HepG2 (cell line): ENCODE measurements at regions not wholly inside any gene's neighbourhood (a gene's known extent, or its start where the extent isn't known, plus 50 kb on each side); places are given as distances from the start of the nearest gene placed in this dataset.

Source experiments
- ATAC-seq: fragments of 200-7000 bp; cut with Tn5 transposase; 3 replicates; pipeline ENCODE4 v1.9.1; 2020; ENCODE audit warnings: mild to moderate bottlenecking, moderate library complexity
- BruUV-seq: library from RNA; stranded (reverse); fragments of 400-500 nt; replicated peaks from 2 replicates; lab custom pipeline; 2021; lab: Mats Ljungman, UMichigan
- CTCF ChIA-PET: fragments of 300-600 bp; formaldehyde crosslinking; extraction: SDS; loops from one replicate; lab custom pipeline; 2021; ENCODE audit warnings: low total read pairs, inconsistent platforms, low intra/inter-chr PET ratio; lab: Yijun Ruan, JAX
- POLR2A ChIA-PET: fragments of 350-600 bp; sonication (Branson Sonifier 250); formaldehyde crosslinking; loops from one replicate; lab custom pipeline; 2020; ENCODE audit warnings: antibody characterized with exemption, inconsistent platforms; lab: Yijun Ruan, JAX
- DNase-seq: peaks from one replicate; pipeline ENCODE4 v3.0.0-alpha.2; 2015; ENCODE audit warnings: low spot score
- FAIRE-seq: peaks from 3 replicates; lab custom pipeline; 2011; peaks lifted over from hg19 to GRCh38; lab: Jason Lieb, UNC
- H2AFZ ChIP-seq: one replicate; pipeline ENCODE4 v1.6.1; 2011; ENCODE audit warnings: low read length, inconsistent platforms
- H3K27ac ChIP-seq: fragments of 300-600 bp; 3 replicates; pipeline ENCODE4 v1.8.0; 2011; ENCODE audit warnings: mixed run types, mild to moderate bottlenecking, mixed read lengths, low read length, inconsistent platforms; ENCODE audit not compliant: insufficient read depth; ENCODE audit errors: extremely low read length
- H3K27me3 ChIP-seq, 2 experiments: fragments of 200-600 bp in 1 of 2; 2 replicates in 1 of 2; 3 replicates in 1 of 2; pipeline versions ENCODE4 v1.6.0 to v1.8.0; 2011; ENCODE audit warnings: low read length in 2 of 2, mild to moderate bottlenecking in 2 of 2, moderate library complexity in 2 of 2, inconsistent platforms in 1 of 2; ENCODE audit not compliant: insufficient read depth in 2 of 2, control insufficient read depth in 1 of 2
- H3K36me3 ChIP-seq, 2 experiments: fragments of 200-600 bp in 1 of 2; replicated peaks in 1 of 2; 2 replicates in 1 of 2; 3 replicates in 1 of 2; pipeline versions ENCODE4 v1.5.1 to v1.8.0; 2011; ENCODE audit warnings: low read length in 2 of 2, inconsistent platforms in 1 of 2; ENCODE audit not compliant: insufficient read depth in 2 of 2, control insufficient read depth in 1 of 2
- H3K4me1 ChIP-seq: 2 replicates; pipeline ENCODE4 v1.5.1; 2012; ENCODE audit warnings: low read length, inconsistent platforms; ENCODE audit not compliant: insufficient read depth
- H3K4me2 ChIP-seq: 2 replicates; pipeline ENCODE4 v1.6.0; 2011; ENCODE audit warnings: low read depth, low read length, inconsistent platforms
- H3K4me3 ChIP-seq, 3 experiments: fragments of 200-600 bp in 1 of 3; sonication (generic), shearing (Covaris generic) in 1 of 3; replicated peaks in 1 of 3; 2 replicates each; pipeline ENCODE4 v1.5.1; 2011 to 2016; ENCODE audit warnings: low read length in 3 of 3, inconsistent platforms in 2 of 3, low read depth in 2 of 3, mild to moderate bottlenecking in 2 of 3, control low read depth in 1 of 3, mixed read lengths in 1 of 3; ENCODE audit not compliant: insufficient read depth in 1 of 3
- H3K79me2 ChIP-seq: one replicate; pipeline ENCODE4 v1.6.1; 2011; ENCODE audit warnings: low read length, inconsistent platforms; ENCODE audit not compliant: insufficient read depth
- H3K9ac ChIP-seq: 2 replicates; pipeline ENCODE4 v1.6.0; 2011; ENCODE audit warnings: mild to moderate bottlenecking, low read depth, low read length, inconsistent platforms; ENCODE audit not compliant: insufficient read depth
- H3K9me3 ChIP-seq: 2 replicates; pipeline ENCODE4 v1.5.1; 2012; ENCODE audit warnings: mild to moderate bottlenecking, low read length
- H4K20me1 ChIP-seq: 2 replicates; pipeline ENCODE4 v1.6.0; 2011; ENCODE audit warnings: inconsistent platforms, mild to moderate bottlenecking, low read length, moderate library complexity; ENCODE audit not compliant: insufficient read depth
- ATRX ChIP-seq: sonication (generic); formaldehyde crosslinking; IDR thresholded peaks from 2 replicates; pipeline ENCODE4 v1.4.0; 2020; ENCODE audit warnings: missing genetic modification reagents, borderline replicate concordance
- FOXC1 ChIP-seq: sonication (generic); formaldehyde crosslinking; IDR thresholded peaks from 2 replicates; pipeline ENCODE4 v1.8.0; 2022; ENCODE audit warnings: mild to moderate bottlenecking, missing genetic modification reagents, borderline replicate concordance
- FOXP4 ChIP-seq: sonication (generic); formaldehyde crosslinking; IDR thresholded peaks from 2 replicates; pipeline ENCODE4 v1.4.0; 2020; ENCODE audit warnings: missing genetic modification reagents
- HDAC2 ChIP-seq: sonication (generic); formaldehyde crosslinking; IDR thresholded peaks from 2 replicates; pipeline ENCODE4 v1.4.0; 2020; ENCODE audit warnings: missing genetic modification reagents
- HIC2 ChIP-seq: sonication (generic); formaldehyde crosslinking; IDR thresholded peaks from 2 replicates; pipeline ENCODE4 v1.9.0; 2022; ENCODE audit warnings: low read depth, missing genetic modification reagents
- HOXA3 ChIP-seq: sonication (generic); formaldehyde crosslinking; IDR thresholded peaks from 2 replicates; pipeline ENCODE4 v1.5.0; 2020; ENCODE audit warnings: missing genetic modification reagents
- IKZF5 ChIP-seq: IDR thresholded peaks from 2 replicates; pipeline ENCODE4 v1.6.1; 2018; ENCODE audit warnings: missing genetic modification reagents, mild to moderate bottlenecking, missing compliant biosample characterization
- KDM1A ChIP-seq: IDR thresholded peaks from 2 replicates; pipeline ENCODE4 v1.6.1; 2016; ENCODE audit warnings: missing compliant biosample characterization
- KDM2A ChIP-seq: sonication (generic); formaldehyde crosslinking; IDR thresholded peaks from 2 replicates; pipeline ENCODE4 v1.4.0; 2020; ENCODE audit warnings: low read depth, missing genetic modification reagents, borderline replicate concordance
- TAF15 ChIP-seq: fragments of 200-400 bp; formaldehyde crosslinking; IDR thresholded peaks from one replicate; pipeline ENCODE4 v1.6.1; 2018; ENCODE audit warnings: mild to moderate bottlenecking, low read depth, low read length; ENCODE audit not compliant: poor library complexity, severe bottlenecking
- THYN1 ChIP-seq: sonication (generic); formaldehyde crosslinking; IDR thresholded peaks from 2 replicates; pipeline ENCODE4 v1.8.1; 2023; ENCODE audit warnings: low read depth, mild to moderate bottlenecking, moderate library complexity, missing genetic modification reagents, borderline replicate concordance
- ZC3H4 ChIP-seq: sonication (generic); formaldehyde crosslinking; IDR thresholded peaks from 2 replicates; pipeline ENCODE4 v1.4.0; 2020; ENCODE audit warnings: missing genetic modification reagents, borderline replicate concordance
- ZNF441 ChIP-seq: sonication (generic); formaldehyde crosslinking; IDR thresholded peaks from 2 replicates; pipeline ENCODE4 v1.7.0; 2021; ENCODE audit warnings: missing genetic modification reagents, borderline replicate concordance
- ZNF746 ChIP-seq: sonication (generic); formaldehyde crosslinking; IDR thresholded peaks from 2 replicates; pipeline ENCODE4 v1.8.0; 2022; ENCODE audit warnings: mild to moderate bottlenecking, missing genetic modification reagents
- WGBS: methylation state at CpG from one replicate; pipeline ENCODE4 v1.1.6; 2017; ENCODE audit warnings: low lambda C conversion rate; 5-methylcytosine and 5-hydroxymethylcytosine counted together
- in situ Hi-C: cut with HindIII; loops from 2 replicates; pipeline ENCODE4 v1.10.0; 2017; ENCODE audit warnings: low pct_unique_long_range_greater_than_20kb; ENCODE audit not compliant: extremely low pct_ligation_motif_present
- intact Hi-C: fragments of 100-400 bp; cut with micrococcal nuclease; formaldehyde crosslinking; loops from one replicate; pipeline ENCODE4 v1.10.0; 2022; ENCODE audit not compliant: unreplicated experiment

GRCh38 chr17:27240802-27241155 is 53.1 kb upstream of the WSB1 start:
- no peak for TF ChIP-seq KDM1A (CRISPR knock-in tag)
- POLR2A ChIA-PET = no interaction called here
- no peaks in the 10 kb centered on the region for H4K20me1 ChIP-seq
- WGBS = 17% methylated on average over 4 of the region's 5 CpGs
- peaks cover 33% of the 10 kb centered on the region for H3K4me1 ChIP-seq
- ATAC-seq = no peak
- in situ Hi-C loops (no loop called here), intact Hi-C loops (no loop called here)
- peaks cover 2 to 16% of the 10 kb centered on the region in 2 experiments; a peak in 3 of 5 replicates for H3K27me3 ChIP-seq
- FAIRE-seq = no peak
- no peak for DNase-seq
- H3K4me3 ChIP-seq = no peak overlapping the region
- no peaks in the 10 kb centered on the region for H3K79me2 ChIP-seq
- H3K27ac ChIP-seq = no peak overlapping the region
- CTCF ChIA-PET = no interaction called here
- no TSS peak for BruUV-seq
- no peaks in the 10 kb centered on the region for H3K36me3 ChIP-seq
- H3K9me3 ChIP-seq = no peaks in the 10 kb centered on the region
- H3K9ac ChIP-seq = no peak overlapping the region
- H2AFZ ChIP-seq = no peak overlapping the region
- no peak overlapping the region for H3K4me2 ChIP-seq

- Histone ChIP-seq H3K9ac (no peak overlapping the region), H3K27ac (no peak overlapping the region), H3K4me2 (no peak overlapping the region), H3K27me3 (peaks cover 2 to 16% of the 10 kb centered on the region in 2 experiments; a peak in 3 of 5 replicates), H2AFZ (no peak overlapping the region), H3K4me1 (peaks cover 38% of the 10 kb centered on the region), H3K9me3 (no peaks in the 10 kb centered on the region), H3K36me3 (no peaks in the 10 kb centered on the region), H3K79me2 (no peaks in the 10 kb centered on the region), H3K4me3 (no peak overlapping the region), H4K20me1 (no peaks in the 10 kb centered on the region)
- ATAC-seq (no peak), FAIRE-seq (no peak), DNase-seq (no peak)
- ChIA-PET CTCF (no interaction called here), POLR2A (no interaction called here)
- intact Hi-C loops (no loop called here), in situ Hi-C loops (no loop called here)
- WGBS = 9% methylated on average over 4 of the region's 5 CpGs
- BruUV-seq = no TSS peak
- TF ChIP-seq ZNF746 (CRISPR knock-in tag) = no peak
- no peak for TF ChIP-seq IKZF5
- TF ChIP-seq THYN1 (CRISPR knock-in tag) = no peak
- TF ChIP-seq HDAC2 (CRISPR knock-in tag) = no peak
- no peak for TF ChIP-seq ZNF441 (CRISPR knock-in tag)
- no peak for TF ChIP-seq HOXA3 (CRISPR knock-in tag)
- TF ChIP-seq FOXC1 = no peak
- TF ChIP-seq HIC2 (CRISPR knock-in tag) = no peak
- no peak for TF ChIP-seq ATRX (CRISPR knock-in tag)
- no peak for TF ChIP-seq FOXP4
- no peak for TF ChIP-seq ZC3H4 (CRISPR knock-in tag)
- no peak for TF ChIP-seq TAF15
- no peak for TF ChIP-seq KDM2A (CRISPR knock-in tag)
Measured at GRCh38 chr17:27241346-27241946, 52.5 kb upstream of the WSB1 start.
